ENCODE measurements at regions not wholly inside any gene's neighbourhood (a gene's known extent, or its start where the extent isn't known, plus 50 kb on each side); places are given as distances from the start of the nearest gene placed in this dataset.

GRCh38 chr20:7248281-7249201 lies 481.1 kb downstream of the BMP2 start:
- Histone ChIP-seq H2AFZ (ENCODE audit: low read length) (no peak overlapping the region), H4K91ac (ENCODE audit: low read depth, low read length, poor library complexity) (no peak overlapping the region), H2BK5ac (ENCODE audit: low read length) (no peak overlapping the region), H3K27me3 (ENCODE audit: control insufficient read depth in 3 of 3, insufficient read depth in 3 of 3, low read depth in 1 of 3, low read length in 3 of 3) (no peaks in the 10 kb centered on the region), H3K27ac (replicated peaks; ENCODE audit: low read length) (no peak overlapping the region), H3K4ac (ENCODE audit: low read length) (no peak overlapping the region), H3K9me3 (replicated peaks in 1 of 2; ENCODE audit: control insufficient read depth in 2 of 2, insufficient read depth in 1 of 2, low read depth in 1 of 2, low read length in 2 of 2) (no peaks in the 10 kb centered on the region), H2BK120ac (ENCODE audit: low read depth, low read length) (no peak overlapping the region), H3K23ac (ENCODE audit: low read depth, low read length, poor library complexity) (no peak overlapping the region), H3K4me1 (ENCODE audit: control insufficient read depth in 2 of 2, insufficient read depth in 1 of 2, low read depth in 1 of 2, low read length in 2 of 2) (no peaks in the 10 kb centered on the region), H3K14ac (ENCODE audit: low read length) (no peak overlapping the region), H3K18ac (ENCODE audit: low read length) (no peak overlapping the region), H2BK15ac (ENCODE audit: low read length) (no peak overlapping the region), H2AK5ac (ENCODE audit: low read depth, low read length) (no peak overlapping the region), H3K9ac (ENCODE audit: low read depth, low read length, poor library complexity) (no peak overlapping the region), H2BK12ac (ENCODE audit: low read length) (no peak overlapping the region), H3K4me2 (ENCODE audit: insufficient read depth, low read length, poor library complexity, severe bottlenecking) (no peak overlapping the region), H4K8ac (ENCODE audit: low read depth, low read length) (no peak overlapping the region), H3K4me3 (ENCODE audit: low read length in 2 of 2) (no peak overlapping the region), H3K36me3 (replicated peaks in 1 of 2; ENCODE audit: control insufficient read depth in 2 of 2, insufficient read depth in 2 of 2, low read length in 2 of 2) (no peaks in the 10 kb centered on the region), H3K79me1 (ENCODE audit: low read depth, low read length) (no peaks in the 10 kb centered on the region)
- WGBS, 2 donors (ENCODE audit: extremely low coverage in 2 of 2, insufficient read length in 2 of 2, insufficient replicate concordance in 1 of 2) = no CpG with 5 or more reads among the region's 7 CpGs
- DNase-seq (ENCODE audit: low spot score) = no peak

- no peak overlapping the region for H3K4me2 ChIP-seq (ENCODE audit: insufficient read depth, low read length, poor library complexity, severe bottlenecking)
- H2BK120ac ChIP-seq (ENCODE audit: low read depth, low read length) = no peak overlapping the region
- no peaks in the 10 kb centered on the region for H3K9me3 ChIP-seq (replicated peaks in 1 of 2; ENCODE audit: control insufficient read depth in 2 of 2, insufficient read depth in 1 of 2, low read depth in 1 of 2, low read length in 2 of 2)
- H3K27ac ChIP-seq (replicated peaks; ENCODE audit: low read length) = no peak overlapping the region
- H3K18ac ChIP-seq (ENCODE audit: low read length) = no peak overlapping the region
- no peaks in the 10 kb centered on the region for H3K79me1 ChIP-seq (ENCODE audit: low read depth, low read length)
- H3K4ac ChIP-seq (ENCODE audit: low read length) = no peak overlapping the region
- H3K27me3 ChIP-seq (ENCODE audit: control insufficient read depth in 3 of 3, insufficient read depth in 3 of 3, low read depth in 1 of 3, low read length in 3 of 3) = no peaks in the 10 kb centered on the region
- no peak overlapping the region for H3K14ac ChIP-seq (ENCODE audit: low read length)
- DNase-seq (ENCODE audit: low spot score) = no peak
- no peak overlapping the region for H4K91ac ChIP-seq (ENCODE audit: low read depth, low read length, poor library complexity)
- no peak overlapping the region for H4K8ac ChIP-seq (ENCODE audit: low read depth, low read length)
- no peak overlapping the region for H2AK5ac ChIP-seq (ENCODE audit: low read depth, low read length)
- H2BK12ac ChIP-seq (ENCODE audit: low read length) = no peak overlapping the region
- H2BK5ac ChIP-seq (ENCODE audit: low read length) = no peak overlapping the region
- no peak overlapping the region for H3K9ac ChIP-seq (ENCODE audit: low read depth, low read length, poor library complexity)
- H3K23ac ChIP-seq (ENCODE audit: low read depth, low read length, poor library complexity) = no peak overlapping the region
- H2BK15ac ChIP-seq (ENCODE audit: low read length) = no peak overlapping the region
- H3K4me1 ChIP-seq (ENCODE audit: control insufficient read depth in 2 of 2, insufficient read depth in 1 of 2, low read depth in 1 of 2, low read length in 2 of 2) = no peaks in the 10 kb centered on the region
- no CpG with 5 or more reads among the region's 2 CpGs for WGBS, 2 donors (ENCODE audit: extremely low coverage in 2 of 2, insufficient read length in 2 of 2, insufficient replicate concordance in 1 of 2)
- H2AFZ ChIP-seq (ENCODE audit: low read length) = no peak overlapping the region
- H3K4me3 ChIP-seq (ENCODE audit: low read length in 2 of 2) = no peak overlapping the region
- H3K36me3 ChIP-seq (replicated peaks in 1 of 2; ENCODE audit: control insufficient read depth in 2 of 2, insufficient read depth in 2 of 2, low read length in 2 of 2) = no peaks in the 10 kb centered on the region
These were observed 482.9 kb downstream of the BMP2 start for GRCh38 chr20:7250337-7250736.

GRCh38 chr20:7257099-7257498 lies 489.6 kb downstream of the BMP2 start:
- Histone ChIP-seq H3K27me3 (ENCODE audit: control insufficient read depth in 3 of 3, insufficient read depth in 3 of 3, low read depth in 1 of 3, low read length in 3 of 3) (no peaks in the 10 kb centered on the region), H2AK5ac (ENCODE audit: low read depth, low read length) (no peak overlapping the region), H2BK5ac (ENCODE audit: low read length) (no peak overlapping the region), H3K4ac (ENCODE audit: low read length) (no peak overlapping the region), H3K14ac (ENCODE audit: low read length) (no peak overlapping the region), H2AFZ (ENCODE audit: low read length) (no peak overlapping the region), H2BK120ac (ENCODE audit: low read depth, low read length) (no peak overlapping the region), H3K4me1 (ENCODE audit: control insufficient read depth in 2 of 2, insufficient read depth in 1 of 2, low read depth in 1 of 2, low read length in 2 of 2) (no peaks in the 10 kb centered on the region), H4K8ac (ENCODE audit: low read depth, low read length) (no peak overlapping the region), H2BK15ac (ENCODE audit: low read length) (no peak overlapping the region), H3K79me1 (ENCODE audit: low read depth, low read length) (no peaks in the 10 kb centered on the region), H3K4me2 (ENCODE audit: insufficient read depth, low read length, poor library complexity, severe bottlenecking) (no peak overlapping the region), H3K27ac (replicated peaks; ENCODE audit: low read length) (no peak overlapping the region), H3K9me3 (replicated peaks in 1 of 2; ENCODE audit: control insufficient read depth in 2 of 2, insufficient read depth in 1 of 2, low read depth in 1 of 2, low read length in 2 of 2) (peaks cover 0 to 2% of the 10 kb centered on the region in 2 donors), H3K23ac (ENCODE audit: low read depth, low read length, poor library complexity) (no peak overlapping the region), H3K36me3 (replicated peaks in 1 of 2; ENCODE audit: control insufficient read depth in 2 of 2, insufficient read depth in 2 of 2, low read length in 2 of 2) (no peaks in the 10 kb centered on the region), H2BK12ac (ENCODE audit: low read length) (no peak overlapping the region), H4K91ac (ENCODE audit: low read depth, low read length, poor library complexity) (no peak overlapping the region), H3K4me3 (ENCODE audit: low read length in 2 of 2) (no peak overlapping the region), H3K9ac (ENCODE audit: low read depth, low read length, poor library complexity) (no peak overlapping the region), H3K18ac (ENCODE audit: low read length) (no peak overlapping the region)
- DNase-seq (ENCODE audit: low spot score) = no peak
- no CpG with 5 or more reads among the region's 2 CpGs for WGBS, 2 donors (ENCODE audit: extremely low coverage in 2 of 2, insufficient read length in 2 of 2, insufficient replicate concordance in 1 of 2)

- Histone ChIP-seq H3K9ac (ENCODE audit: low read depth, low read length, poor library complexity) (no peak overlapping the region), H2BK15ac (ENCODE audit: low read length) (no peak overlapping the region), H3K14ac (ENCODE audit: low read length) (no peak overlapping the region), H2BK12ac (ENCODE audit: low read length) (no peak overlapping the region), H2BK5ac (ENCODE audit: low read length) (no peak overlapping the region), H3K4ac (ENCODE audit: low read length) (no peak overlapping the region), H4K91ac (ENCODE audit: low read depth, low read length, poor library complexity) (no peak overlapping the region), H3K18ac (ENCODE audit: low read length) (no peak overlapping the region), H3K4me2 (ENCODE audit: insufficient read depth, low read length, poor library complexity, severe bottlenecking) (no peak overlapping the region), H3K36me3 (replicated peaks in 1 of 2; ENCODE audit: control insufficient read depth in 2 of 2, insufficient read depth in 2 of 2, low read length in 2 of 2) (no peaks in the 10 kb centered on the region), H3K4me3 (ENCODE audit: low read length in 2 of 2) (no peak overlapping the region), H3K9me3 (replicated peaks in 1 of 2; ENCODE audit: control insufficient read depth in 2 of 2, insufficient read depth in 1 of 2, low read depth in 1 of 2, low read length in 2 of 2) (peaks cover 0 to 2% of the 10 kb centered on the region in 2 donors), H3K79me1 (ENCODE audit: low read depth, low read length) (no peaks in the 10 kb centered on the region), H3K23ac (ENCODE audit: low read depth, low read length, poor library complexity) (no peak overlapping the region), H3K4me1 (ENCODE audit: control insufficient read depth in 2 of 2, insufficient read depth in 1 of 2, low read depth in 1 of 2, low read length in 2 of 2) (no peaks in the 10 kb centered on the region), H3K27me3 (ENCODE audit: control insufficient read depth in 3 of 3, insufficient read depth in 3 of 3, low read depth in 1 of 3, low read length in 3 of 3) (no peaks in the 10 kb centered on the region), H2BK120ac (ENCODE audit: low read depth, low read length) (no peak overlapping the region), H3K27ac (replicated peaks; ENCODE audit: low read length) (no peak overlapping the region), H2AFZ (ENCODE audit: low read length) (no peak overlapping the region), H2AK5ac (ENCODE audit: low read depth, low read length) (no peak overlapping the region), H4K8ac (ENCODE audit: low read depth, low read length) (no peak overlapping the region)
- no peak for DNase-seq (ENCODE audit: low spot score)
- no CpG with 5 or more reads among the region's 3 CpGs for WGBS, 2 donors (ENCODE audit: extremely low coverage in 2 of 2, insufficient read length in 2 of 2, insufficient replicate concordance in 1 of 2)
These were observed 490.4 kb downstream of the BMP2 start for GRCh38 chr20:7257692-7258466.

All from neuronal stem cell (in vitro differentiated cells).